OCI-LY7 (cell line): ENCODE measurements at regions not wholly inside any gene's neighbourhood (a gene's known extent, or its start where the extent isn't known, plus 50 kb on each side); places are given as distances from the start of the nearest gene placed in this dataset.

Experiments
- BruUV-seq: library from RNA; stranded (reverse); fragments of 400-500 nt; replicated peaks from 2 replicates; lab custom pipeline; 2021; lab: Mats Ljungman, UMichigan
- CTCF ChIA-PET: fragments of 300-600 bp; sonication (Branson Sonifier 250); formaldehyde crosslinking; loops from one replicate; lab custom pipeline; 2022; ENCODE audit warnings: antibody characterized with exemption; ENCODE audit not compliant: unreplicated experiment; lab: Charles Lee
- POLR2A ChIA-PET: fragments of 300-600 bp; sonication (Branson Sonifier 250); formaldehyde crosslinking; loops from one replicate; lab custom pipeline; 2022; ENCODE audit warnings: antibody characterized with exemption; lab: Charles Lee
- DNase-seq: peaks from one replicate; pipeline ENCODE4 v3.0.0-alpha.2; 2015; ENCODE audit warnings: low spot score
- H2AFZ ChIP-seq: fragments of 200-600 bp; sonication (generic), shearing (Covaris generic); 2 replicates; pipeline ENCODE4 v1.6.1; 2014; ENCODE audit warnings: mild to moderate bottlenecking, antibody characterized with exemption, low read length, moderate library complexity
- H3K27ac ChIP-seq: fragments of 200-600 bp; sonication (generic); 2 replicates; pipeline ENCODE4 v1.5.1; 2014; ENCODE audit warnings: mixed run types, low read depth, mild to moderate bottlenecking, moderate library complexity, low read length, inconsistent platforms; ENCODE audit not compliant: poor library complexity, severe bottlenecking
- H3K36me3 ChIP-seq: fragments of 200-600 bp; sonication (generic); 2 replicates; pipeline ENCODE4 v1.6.1; 2014; ENCODE audit warnings: mild to moderate bottlenecking, antibody characterized with exemption, low read length, moderate library complexity, mixed read lengths; ENCODE audit not compliant: insufficient read depth
- H3K4me1 ChIP-seq: fragments of 200-600 bp; sonication (generic); 2 replicates; pipeline ENCODE4 v1.5.1; 2014; ENCODE audit warnings: mild to moderate bottlenecking, low read length; ENCODE audit not compliant: insufficient read depth, poor library complexity, severe bottlenecking
- H3K4me2 ChIP-seq: fragments of 200-600 bp; sonication (generic); 2 replicates; pipeline ENCODE4 v1.6.1; 2014; ENCODE audit warnings: mild to moderate bottlenecking, low read length
- H3K4me3 ChIP-seq: fragments of 200-600 bp; sonication (generic); 2 replicates; pipeline ENCODE4 v1.5.1; 2014; ENCODE audit warnings: mild to moderate bottlenecking, low read depth, low read length; ENCODE audit not compliant: poor library complexity, severe bottlenecking
- H3K79me2 ChIP-seq: fragments of 200-600 bp; sonication (generic); 2 replicates; pipeline ENCODE4 v1.6.1; 2016; ENCODE audit warnings: low read depth, mild to moderate bottlenecking, low read length, moderate library complexity, mixed read lengths; ENCODE audit not compliant: insufficient read depth
- H3K9me2 ChIP-seq: fragments of 200-600 bp; sonication (generic); 2 replicates; pipeline ENCODE4 v1.6.1; 2016; ENCODE audit warnings: mild to moderate bottlenecking, low read length, mixed read lengths; ENCODE audit not compliant: insufficient read depth
- H3K9me3 ChIP-seq: fragments of 200-600 bp; sonication (generic); 2 replicates; pipeline ENCODE4 v1.6.1; 2014; ENCODE audit warnings: mild to moderate bottlenecking, mixed run types, low read length, mixed read lengths
- H4K20me1 ChIP-seq: fragments of 200-600 bp; sonication (generic); 2 replicates; pipeline ENCODE4 v1.6.1; 2014; ENCODE audit warnings: mild to moderate bottlenecking, antibody characterized with exemption, low read length, moderate library complexity, mixed read lengths; ENCODE audit not compliant: insufficient read depth
- CTCF ChIP-seq: fragments of 200-600 bp; sonication (generic); conservative IDR thresholded peaks from 2 replicates; pipeline ENCODE4 v1.5.1; 2014; ENCODE audit warnings: mild to moderate bottlenecking, antibody characterized with exemption, low read length, moderate library complexity, mixed read lengths
- EZH2phosphoT487 ChIP-seq: fragments of 200-600 bp; sonication (generic); IDR thresholded peaks from 2 replicates; pipeline ENCODE4 v1.6.1; 2018; ENCODE audit warnings: low read depth, borderline replicate concordance, mild to moderate bottlenecking, mixed run types, antibody characterized with exemption, low read length, moderate library complexity, mixed read lengths
- intact Hi-C: fragments of 100-400 bp; cut with micrococcal nuclease; formaldehyde crosslinking; loops from one replicate; pipeline ENCODE4 v1.10.0; 2022; ENCODE audit not compliant: unreplicated experiment

- Histone ChIP-seq H3K4me1 (no peaks in the 10 kb centered on the region), H3K4me3 (no peak overlapping the region), H3K9me2 (no peaks in the 10 kb centered on the region), H4K20me1 (no peaks in the 10 kb centered on the region), H2AFZ (no peak overlapping the region), H3K36me3 (no peaks in the 10 kb centered on the region), H3K4me2 (no peak overlapping the region), H3K79me2 (no peaks in the 10 kb centered on the region), H3K27ac (no peak overlapping the region), H3K9me3 (no peaks in the 10 kb centered on the region)
- TF ChIP-seq EZH2phosphoT487 (no peak), CTCF (no peak)
- DNase-seq = no peak
- intact Hi-C loops = loop anchor here (10.0 kb wide), 1 partner anchor 637 kb away; no protein-coding TSS in a partner anchor
- ChIA-PET CTCF (no interaction called here), POLR2A (no interaction called here)
- BruUV-seq = no TSS peak
These were observed 390.3 kb upstream of the AGTR1 start for GRCh38 chr3:148307443-148307843.

GRCh38 chr3:148309390-148310035, 388.2 kb upstream of the AGTR1 start:
- TF ChIP-seq EZH2phosphoT487 = no peak
- peak; percentile 87 for TF ChIP-seq CTCF
- Histone ChIP-seq H4K20me1 (no peaks in the 10 kb centered on the region), H3K9me3 (no peaks in the 10 kb centered on the region), H2AFZ (no peak overlapping the region; the same call in 1 of the 2 replicates), H3K4me2 (no peak overlapping the region), H3K9me2 (no peaks in the 10 kb centered on the region), H3K79me2 (no peaks in the 10 kb centered on the region), H3K27ac (no peak overlapping the region), H3K4me3 (no peak overlapping the region), H3K4me1 (no peaks in the 10 kb centered on the region), H3K36me3 (no peaks in the 10 kb centered on the region)
- no TSS peak for BruUV-seq
- peak; percentile 52 for DNase-seq
- intact Hi-C loops = loop anchor here (2.0 to 10.0 kb wide), 2 partner anchors 57 to 635 kb away; no protein-coding TSS in a partner anchor
- ChIA-PET CTCF (no interaction called here), POLR2A (interaction anchor here (1.0 kb wide), 1 partner anchor 98 kb away, joined by 3 read pairs; no protein-coding TSS in a partner anchor)

GRCh38 chr3:148315756-148316155, 381.9 kb upstream of the AGTR1 start:
- H3K79me2 ChIP-seq = no peaks in the 10 kb centered on the region
- no peak overlapping the region for H3K4me2 ChIP-seq
- H3K4me1 ChIP-seq = peaks cover 12% of the 10 kb centered on the region
- intact Hi-C loops = no loop called here
- no peak for DNase-seq
- H2AFZ ChIP-seq = no peak overlapping the region
- no peaks in the 10 kb centered on the region for H3K9me2 ChIP-seq
- CTCF ChIA-PET = no interaction called here
- H3K36me3 ChIP-seq = no peaks in the 10 kb centered on the region
- no TSS peak for BruUV-seq
- H4K20me1 ChIP-seq = no peaks in the 10 kb centered on the region
- H3K27ac ChIP-seq = no peak overlapping the region
- H3K4me3 ChIP-seq = no peak overlapping the region
- H3K9me3 ChIP-seq = no peaks in the 10 kb centered on the region
- no peak for TF ChIP-seq EZH2phosphoT487
- POLR2A ChIA-PET = no interaction called here
